Epidermal melanocyte (primary cell): ENCODE measurements at regions not wholly inside any gene's neighbourhood (a gene's known extent, or its start where the extent isn't known, plus 50 kb on each side); places are given as distances from the start of the nearest gene placed in this dataset.
A peak's percentile ranks its signal among the peaks of the same experiment; 100 is the strongest.
"Not testable (repeated sequence)": the region's sequence is repeated elsewhere in the genome, so short reads cannot be mapped to it uniquely, and the experiment has no call there.

Source experiments
- DNase-seq: peaks from one replicate; pipeline ENCODE4 v3.0.0; 2011; ENCODE audit warnings: low spot score; ENCODE audit not compliant: insufficient read length

- no peak for DNase-seq
Measured at GRCh38 chr15:62270216-62270921, 105.3 kb upstream of the C2CD4B start.

- DNase-seq, result no peak
Measured at GRCh38 chr15:62272290-62272689, 107.2 kb upstream of the C2CD4B start.

GRCh38 chr15:62275831-62276230, 110.7 kb upstream of the C2CD4B start:
- no peak for DNase-seq

GRCh38 chr15:62277816-62278394, 112.8 kb upstream of the C2CD4B start:
- DNase-seq, result no peak

- DNase-seq, result no peak
Measured at GRCh38 chr15:62278534-62278933, 113.4 kb upstream of the C2CD4B start.

- DNase-seq, result no peak
Measured at GRCh38 chr15:62279041-62279440, 114.0 kb upstream of the C2CD4B start.

- no peak for DNase-seq
Measured at GRCh38 chr15:62280625-62281024, 115.5 kb upstream of the C2CD4B start.

GRCh38 chr15:62281801-62282200, 116.7 kb upstream of the C2CD4B start:
- DNase-seq, result not testable (repeated sequence)

GRCh38 chr15:62287066-62287857, 122.2 kb upstream of the C2CD4B start:
- DNase-seq, result no peak

- DNase-seq, result no peak
Measured at GRCh38 chr15:62288361-62289017, 123.4 kb upstream of the C2CD4B start.

- no peak for DNase-seq
Measured at GRCh38 chr15:62291262-62291661, 126.2 kb upstream of the C2CD4B start.

- no peak for DNase-seq
Measured at GRCh38 chr15:62296756-62297507, 131.8 kb upstream of the C2CD4B start.

GRCh38 chr15:62297522-62297921, 132.4 kb upstream of the C2CD4B start:
- no peak for DNase-seq

GRCh38 chr15:62297933-62298332, 132.8 kb upstream of the C2CD4B start:
- no peak for DNase-seq

- no peak for DNase-seq
Measured at GRCh38 chr15:62298811-62299210, 133.7 kb upstream of the C2CD4B start.

GRCh38 chr15:62299541-62299940, 134.5 kb upstream of the C2CD4B start:
- no peak for DNase-seq

GRCh38 chr15:62301993-62302675, 137.0 kb upstream of the C2CD4B start:
- DNase-seq, result no peak

GRCh38 chr15:62306851-62307504, 141.9 kb upstream of the C2CD4B start:
- DNase-seq, result peak; percentile 63

GRCh38 chr15:62307551-62307950, 142.5 kb upstream of the C2CD4B start:
- no peak for DNase-seq

- DNase-seq, result no peak
Measured at GRCh38 chr15:62316413-62317060, 151.5 kb upstream of the C2CD4B start.
